Peyer's patch (tissue), 4 donors: ENCODE measurements at regions not wholly inside any gene's neighbourhood (a gene's known extent, or its start where the extent isn't known, plus 50 kb on each side); places are given as distances from the start of the nearest gene placed in this dataset.

Experiments
- POLR2A ChIP-seq, 2 donors: fragments of 450-650 bp; IDR thresholded peaks; one replicate each; pipeline ENCODE4 v1.5.1; 2017; ENCODE audit warnings: antibody characterized with exemption in 2 of 2, mild to moderate bottlenecking in 2 of 2, moderate library complexity in 2 of 2
- TF ChIP-seq, protein P1 (sequence below), 6 experiments: fragments of 450-650 bp in 4 of 6; fragments of 200-600 bp in 2 of 6; sonication (generic) in 1 of 6; IDR thresholded peaks; one replicate each; pipeline ENCODE4 v1.5.1; 2017 to 2019; ENCODE audit warnings: antibody characterized with exemption in 6 of 6, mild to moderate bottlenecking in 3 of 6, moderate library complexity in 1 of 6

GRCh38 chr7:91462316-91462715 is 198.1 kb downstream of the FZD1 start:
- TF ChIP-seq, protein P1, sequence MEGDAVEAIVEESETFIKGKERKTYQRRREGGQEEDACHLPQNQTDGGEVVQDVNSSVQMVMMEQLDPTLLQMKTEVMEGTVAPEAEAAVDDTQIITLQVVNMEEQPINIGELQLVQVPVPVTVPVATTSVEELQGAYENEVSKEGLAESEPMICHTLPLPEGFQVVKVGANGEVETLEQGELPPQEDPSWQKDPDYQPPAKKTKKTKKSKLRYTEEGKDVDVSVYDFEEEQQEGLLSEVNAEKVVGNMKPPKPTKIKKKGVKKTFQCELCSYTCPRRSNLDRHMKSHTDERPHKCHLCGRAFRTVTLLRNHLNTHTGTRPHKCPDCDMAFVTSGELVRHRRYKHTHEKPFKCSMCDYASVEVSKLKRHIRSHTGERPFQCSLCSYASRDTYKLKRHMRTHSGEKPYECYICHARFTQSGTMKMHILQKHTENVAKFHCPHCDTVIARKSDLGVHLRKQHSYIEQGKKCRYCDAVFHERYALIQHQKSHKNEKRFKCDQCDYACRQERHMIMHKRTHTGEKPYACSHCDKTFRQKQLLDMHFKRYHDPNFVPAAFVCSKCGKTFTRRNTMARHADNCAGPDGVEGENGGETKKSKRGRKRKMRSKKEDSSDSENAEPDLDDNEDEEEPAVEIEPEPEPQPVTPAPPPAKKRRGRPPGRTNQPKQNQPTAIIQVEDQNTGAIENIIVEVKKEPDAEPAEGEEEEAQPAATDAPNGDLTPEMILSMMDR (IDR thresholded peaks at IDR 0.05) = no peak
- no peak for TF ChIP-seq POLR2A (IDR thresholded peaks at IDR 0.05)
